ENCODE measurements at regions not wholly inside any gene's neighbourhood (a gene's known extent, or its start where the extent isn't known, plus 50 kb on each side); places are given as distances from the start of the nearest gene placed in this dataset.

DNA sequence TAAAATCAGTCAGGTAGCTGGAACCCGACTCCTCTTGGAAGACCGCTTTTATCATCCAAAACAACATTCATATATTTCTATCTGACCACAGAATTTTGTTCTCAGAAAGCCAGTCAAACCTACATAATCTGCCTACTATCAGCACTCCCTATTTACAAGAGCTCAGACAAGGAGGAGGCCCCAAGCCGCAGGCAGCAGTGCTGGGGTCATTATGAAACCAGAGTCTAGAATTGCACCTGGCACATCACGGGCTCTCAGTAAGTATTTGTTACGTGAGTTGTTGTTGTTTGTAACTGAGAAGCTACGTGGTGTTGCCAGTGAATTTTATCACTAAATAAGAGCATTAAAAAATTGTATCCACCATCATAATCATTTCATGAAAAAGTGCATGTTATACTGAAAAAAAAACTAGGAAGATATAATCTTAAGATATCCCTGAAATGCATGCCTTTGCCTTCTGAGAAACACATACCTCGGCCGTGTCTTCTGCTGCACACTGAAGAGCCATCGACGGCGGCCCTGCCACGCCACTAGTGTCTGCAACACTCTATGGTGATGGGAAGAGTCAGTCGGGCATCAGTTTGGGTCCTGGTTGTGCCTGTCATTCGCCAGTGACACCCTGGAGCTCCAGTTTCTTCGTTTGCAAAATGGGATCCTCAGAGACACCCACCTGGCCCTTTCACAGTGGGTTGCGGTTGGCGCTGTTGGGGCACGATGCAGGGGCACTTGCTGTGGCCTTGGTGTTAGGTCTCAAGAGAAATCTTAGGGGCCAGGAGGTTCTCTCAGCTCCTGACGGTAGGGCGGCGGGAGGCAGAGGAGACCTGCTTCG is 505.9 kb downstream of the EIPR1 start:
- in situ Hi-C loops (cut with MboI; ENCODE audit: low pct_unique_long_range_greater_than_20kb, low sequenced_read_pairs): no loop called here
- no peak for DNase-seq

DNA sequence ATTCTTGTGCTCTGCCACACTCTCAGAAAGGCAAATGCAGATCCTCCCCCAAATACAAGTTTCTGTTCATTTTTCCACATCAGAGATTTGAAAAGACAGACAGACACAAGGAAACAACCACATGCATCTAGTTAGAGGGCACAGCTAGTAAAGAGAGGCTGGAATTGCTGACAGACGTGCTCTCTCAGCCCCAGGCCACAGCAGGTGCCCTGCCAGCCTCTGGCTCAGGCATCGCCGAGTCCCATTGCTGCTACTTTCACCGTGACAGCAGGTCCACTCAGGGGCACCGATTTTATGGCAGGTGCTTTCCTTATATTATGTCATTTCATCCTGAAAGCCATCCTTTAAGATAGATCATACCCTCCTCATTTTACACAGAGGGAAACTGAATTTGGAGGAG is 507.5 kb downstream of the EIPR1 start:
- in situ Hi-C loops (cut with MboI; ENCODE audit: low pct_unique_long_range_greater_than_20kb, low sequenced_read_pairs): no loop called here
- no peak for DNase-seq

DNA sequence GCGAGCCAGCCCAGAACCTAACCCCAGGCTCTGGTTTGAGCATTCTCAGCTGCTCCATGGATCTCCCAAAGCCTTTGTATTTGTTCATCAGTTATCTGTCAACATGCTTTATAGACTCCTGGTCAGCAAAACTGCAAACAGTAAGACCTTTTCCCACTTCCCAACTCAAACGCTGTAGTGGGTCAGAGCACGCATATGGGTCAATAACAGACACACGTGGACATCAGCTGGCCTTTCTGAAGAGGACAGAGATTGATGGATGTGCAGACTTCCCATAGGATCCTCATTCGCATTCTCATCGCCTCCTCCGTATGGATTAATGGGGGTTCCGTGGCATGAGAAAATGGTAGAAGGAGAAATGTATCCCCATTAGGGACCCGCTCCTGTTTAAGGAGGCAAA is 508.1 kb downstream of the EIPR1 start:
- no peak for DNase-seq

DNA sequence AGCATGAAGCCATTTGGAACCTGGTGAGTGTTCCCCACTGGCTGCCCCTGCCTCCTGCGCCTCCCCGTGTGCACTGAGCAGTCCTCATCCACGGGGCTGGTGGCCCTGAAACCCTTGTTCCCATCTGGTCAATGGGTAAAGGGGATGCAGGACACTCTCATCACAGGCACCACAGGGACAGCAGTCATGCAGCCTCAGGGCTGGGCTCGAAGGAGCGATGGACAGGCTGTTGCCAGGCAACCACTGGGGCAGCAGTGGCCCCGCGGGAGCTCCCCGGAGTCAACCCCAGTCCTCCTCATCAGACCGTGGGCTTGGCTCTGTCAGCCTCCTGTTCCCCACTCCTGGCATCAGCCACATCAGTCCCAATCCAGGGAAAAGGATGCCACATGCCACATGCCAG is 509.5 kb downstream of the EIPR1 start:
- no peak for DNase-seq
- in situ Hi-C loops (cut with MboI; ENCODE audit: low pct_unique_long_range_greater_than_20kb, low sequenced_read_pairs): no loop called here

More for the DNA sequence above, 508.1 kb downstream of the EIPR1 start:
- in situ Hi-C loops (cut with MboI; ENCODE audit: low pct_unique_long_range_greater_than_20kb, low sequenced_read_pairs): no loop called here

DNA sequence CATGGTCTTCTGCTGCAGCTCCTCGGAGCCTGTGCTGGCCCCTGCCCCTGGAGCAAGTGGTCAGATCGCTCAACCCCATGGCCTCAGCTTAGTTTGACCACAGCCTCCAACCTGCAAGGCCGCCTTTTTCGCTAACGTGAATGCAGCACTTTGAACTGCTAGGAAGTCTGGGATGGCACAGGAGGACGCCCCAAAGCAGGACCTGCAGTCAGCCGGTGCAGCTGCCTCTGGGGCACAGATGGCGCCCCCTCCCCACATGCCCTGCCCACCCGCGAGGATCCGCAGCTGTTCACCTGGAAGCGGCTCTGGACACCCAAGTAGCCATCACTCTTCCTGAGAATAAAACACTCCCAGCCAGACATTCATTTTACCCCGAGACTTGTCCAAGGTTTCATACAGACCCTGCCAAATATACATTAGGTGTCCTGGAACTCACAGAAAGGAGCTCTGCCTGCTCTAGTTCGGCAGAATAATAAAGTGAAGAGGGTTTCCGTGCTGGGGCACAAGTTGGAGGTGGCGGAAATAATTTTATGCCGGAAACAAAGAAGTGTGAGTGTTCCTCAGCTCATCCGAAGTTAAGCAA is 510.1 kb downstream of the EIPR1 start:
- DNase-seq: no peak
- in situ Hi-C loops (cut with MboI; ENCODE audit: low pct_unique_long_range_greater_than_20kb, low sequenced_read_pairs): no loop called here

DNA sequence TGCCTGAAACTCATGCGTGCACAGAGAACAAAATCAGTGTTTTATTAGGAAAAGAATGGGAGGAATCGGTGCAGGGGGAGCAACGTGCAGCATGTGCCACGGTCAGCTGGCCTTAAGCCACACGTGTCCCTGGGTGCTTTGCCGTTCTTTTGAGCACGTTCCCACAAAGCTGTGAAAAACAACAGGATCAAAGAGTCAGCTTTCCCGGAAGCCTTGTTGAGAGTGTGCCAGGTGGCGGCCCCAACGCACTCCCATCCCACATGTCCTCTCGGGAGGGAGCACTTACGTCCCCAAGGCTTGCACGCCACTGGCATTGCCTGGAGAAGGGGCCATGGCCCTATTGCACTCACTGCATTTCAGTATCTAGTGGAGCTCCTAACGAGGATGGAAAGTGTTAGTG is 511.2 kb downstream of the EIPR1 start:
- in situ Hi-C loops (cut with MboI; ENCODE audit: low pct_unique_long_range_greater_than_20kb, low sequenced_read_pairs): no loop called here
- no peak for DNase-seq

DNA sequence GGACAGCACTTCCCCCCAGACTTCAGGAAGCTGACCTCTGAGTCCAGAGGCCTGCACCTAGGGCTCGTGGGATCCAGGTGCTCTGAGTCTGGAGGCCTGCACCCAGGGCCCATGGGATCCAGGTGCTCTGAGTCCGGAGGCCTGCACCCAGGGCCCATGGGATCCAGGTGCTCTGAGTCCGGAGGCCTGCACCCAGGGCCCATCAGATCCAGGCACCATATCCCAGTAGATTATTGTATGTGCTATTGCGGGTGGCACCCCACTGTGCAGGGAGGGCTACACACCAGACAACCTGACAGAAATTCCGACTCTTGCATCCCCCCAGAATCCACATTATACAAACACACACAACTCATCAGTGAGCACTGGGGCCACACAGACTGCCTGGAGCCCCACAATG is 515.2 kb downstream of the EIPR1 start:
- no peak for DNase-seq
- in situ Hi-C loops (cut with MboI; ENCODE audit: low pct_unique_long_range_greater_than_20kb, low sequenced_read_pairs): no loop called here

DNA sequence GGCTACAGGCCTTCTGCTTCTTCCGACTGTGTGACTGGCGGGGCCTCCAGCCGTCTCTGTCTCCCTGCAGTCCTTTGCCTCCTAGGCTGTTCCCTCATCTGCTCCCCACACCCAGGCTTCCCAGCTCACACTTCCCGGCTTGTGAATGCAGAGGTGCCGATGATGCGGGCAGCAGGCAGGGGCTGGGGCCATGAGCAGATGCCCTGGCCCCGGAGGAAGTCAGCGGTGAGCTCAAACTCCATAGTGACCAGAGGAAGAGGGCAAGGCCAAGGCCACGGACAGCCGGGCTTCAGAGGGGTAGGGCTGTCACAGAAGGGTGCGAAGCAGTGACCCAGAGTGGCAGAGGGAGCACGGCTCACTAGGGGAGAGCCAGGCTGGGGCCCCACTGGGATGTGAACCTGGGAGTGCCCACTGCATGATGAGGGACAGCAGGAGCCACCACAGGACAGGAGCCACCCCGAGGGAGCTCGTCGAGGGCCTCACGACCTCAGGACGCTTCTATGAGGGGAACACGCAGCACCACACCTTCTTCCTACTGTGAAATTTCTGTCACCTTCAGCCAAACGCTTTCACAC is 515.9 kb downstream of the EIPR1 start:
- in situ Hi-C loops (cut with MboI; ENCODE audit: low pct_unique_long_range_greater_than_20kb, low sequenced_read_pairs): no loop called here
- DNase-seq: no peak

DNA sequence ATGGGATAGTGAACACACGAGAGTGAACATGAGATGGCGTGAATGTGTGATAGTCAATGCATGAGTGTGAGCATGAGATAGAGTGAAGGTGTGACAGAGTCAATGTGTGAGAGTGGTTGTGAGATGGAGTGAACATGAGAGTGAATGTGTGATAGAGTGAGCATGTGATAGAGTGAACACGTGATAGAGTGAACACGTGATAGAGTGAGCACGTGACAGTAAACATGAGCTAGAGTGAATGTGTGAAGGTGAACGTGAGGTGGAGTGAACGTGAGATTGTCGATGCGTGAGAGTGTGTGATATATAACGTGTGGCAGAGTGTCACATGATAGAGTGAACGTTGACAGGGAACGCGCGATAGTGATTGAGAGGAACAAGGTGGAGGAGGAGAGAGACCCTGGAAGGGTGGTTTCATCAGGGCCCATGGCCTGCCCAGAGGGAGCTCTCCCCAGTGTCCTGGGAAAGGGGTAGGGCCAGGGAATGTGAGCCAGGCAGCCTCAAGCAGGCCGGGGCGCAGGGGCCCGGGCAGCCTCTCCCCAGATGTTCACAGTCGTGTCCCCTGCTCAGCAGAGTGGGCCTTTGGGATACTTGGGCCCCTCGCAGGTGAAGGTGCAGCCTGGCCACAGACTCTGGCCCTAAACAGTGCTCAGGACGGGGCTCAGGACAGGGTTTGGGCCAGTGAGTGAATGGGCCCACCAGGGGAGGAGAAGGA is 516.9 kb downstream of the EIPR1 start:
- in situ Hi-C loops (cut with MboI; ENCODE audit: low pct_unique_long_range_greater_than_20kb, low sequenced_read_pairs): no loop called here

DNA sequence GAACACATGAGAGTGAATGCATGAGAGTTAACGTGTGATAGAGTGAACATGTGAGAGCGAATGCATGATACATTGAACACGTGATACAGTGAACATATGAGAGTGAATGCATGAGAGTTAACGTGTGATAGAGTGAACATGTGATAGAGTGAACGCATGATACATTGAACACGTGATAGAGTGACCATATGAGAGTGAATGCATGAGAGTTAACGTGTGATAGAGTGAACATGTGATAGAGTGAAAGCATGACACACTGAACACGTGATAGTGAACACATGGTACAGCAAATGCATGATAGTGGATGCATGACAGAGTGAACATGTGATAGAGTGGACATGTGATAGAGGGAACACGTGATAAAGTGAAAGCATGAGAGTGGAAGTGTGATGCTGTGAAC is 517.9 kb downstream of the EIPR1 start:
- no peak for DNase-seq
- in situ Hi-C loops (cut with MboI; ENCODE audit: low pct_unique_long_range_greater_than_20kb, low sequenced_read_pairs): no loop called here

More for the DNA sequence above, 516.9 kb downstream of the EIPR1 start:
- no peak for DNase-seq

DNA sequence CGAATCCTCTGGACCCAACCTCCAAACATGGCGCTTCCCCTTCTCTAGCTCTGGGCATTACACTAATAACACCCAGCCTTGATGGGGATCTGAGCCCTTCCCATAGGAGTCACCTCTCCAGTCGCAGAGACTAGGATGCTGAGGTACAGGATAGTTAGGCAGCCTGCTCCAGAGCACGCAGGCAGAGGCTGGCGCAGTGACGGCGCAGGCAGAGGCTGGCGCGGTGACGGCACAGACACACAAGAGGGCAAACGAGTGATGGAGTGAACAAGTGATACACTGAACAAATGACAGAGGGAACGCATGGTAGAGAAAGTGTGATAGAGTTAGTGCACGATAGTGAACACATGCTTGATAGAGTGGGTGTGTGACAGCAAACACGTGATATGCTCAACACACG is 518.5 kb downstream of the EIPR1 start:
- in situ Hi-C loops (cut with MboI; ENCODE audit: low pct_unique_long_range_greater_than_20kb, low sequenced_read_pairs): no loop called here
- no peak for DNase-seq

DNA sequence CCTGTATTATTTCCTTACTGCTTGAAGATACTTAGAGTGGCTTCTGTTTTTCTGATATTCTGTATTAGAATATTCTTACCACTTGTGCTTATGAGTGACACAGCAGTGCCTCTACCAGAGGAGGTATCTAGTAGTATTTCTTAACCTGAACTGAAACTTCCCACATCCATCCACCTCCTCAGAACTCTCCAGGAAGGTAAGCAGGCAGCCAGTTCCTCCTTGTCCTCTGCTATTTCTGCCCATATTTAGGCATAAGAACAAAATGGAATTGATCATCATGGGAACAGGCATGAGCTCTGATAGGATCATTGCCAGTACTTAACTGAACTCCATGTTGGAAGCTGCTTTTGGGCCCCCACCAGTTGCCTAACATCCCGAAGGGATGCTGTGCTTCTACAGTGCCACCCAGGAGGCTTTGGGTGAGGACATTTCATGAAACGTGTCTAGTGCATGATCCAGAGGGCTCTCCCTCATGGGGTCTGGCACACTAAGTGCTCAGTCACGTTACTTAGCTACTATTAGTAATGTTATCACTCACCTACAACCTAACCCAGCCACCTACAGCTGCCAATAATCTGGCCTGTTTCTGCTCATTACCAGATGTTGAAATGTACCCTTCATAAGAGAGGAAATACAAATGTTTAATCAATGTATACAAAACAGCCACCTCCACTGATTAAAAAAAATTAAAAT is 520.7 kb downstream of the EIPR1 start:
- no peak for DNase-seq
- in situ Hi-C loops (cut with MboI; ENCODE audit: low pct_unique_long_range_greater_than_20kb, low sequenced_read_pairs): no loop called here

DNA sequence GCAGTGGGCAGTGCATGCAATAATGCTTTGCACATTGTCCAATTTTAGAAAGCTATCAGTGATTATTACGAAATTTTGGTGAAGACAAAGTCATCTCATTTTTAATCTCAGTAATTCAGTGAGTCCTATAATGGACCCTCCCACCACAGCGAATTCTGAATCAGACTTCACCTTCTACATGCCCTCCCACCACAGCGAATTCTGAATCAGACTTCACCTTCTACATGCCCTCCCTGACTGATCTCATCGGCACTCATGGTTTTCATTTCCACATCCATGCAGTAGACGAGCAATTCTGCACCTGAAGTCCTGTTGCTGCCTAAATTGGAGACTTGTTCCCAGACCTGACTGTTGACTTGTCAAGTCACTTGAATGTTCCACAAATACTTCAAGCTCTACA is 522.3 kb downstream of the EIPR1 start:
- in situ Hi-C loops (cut with MboI; ENCODE audit: low pct_unique_long_range_greater_than_20kb, low sequenced_read_pairs): no loop called here
- no peak for DNase-seq

DNA sequence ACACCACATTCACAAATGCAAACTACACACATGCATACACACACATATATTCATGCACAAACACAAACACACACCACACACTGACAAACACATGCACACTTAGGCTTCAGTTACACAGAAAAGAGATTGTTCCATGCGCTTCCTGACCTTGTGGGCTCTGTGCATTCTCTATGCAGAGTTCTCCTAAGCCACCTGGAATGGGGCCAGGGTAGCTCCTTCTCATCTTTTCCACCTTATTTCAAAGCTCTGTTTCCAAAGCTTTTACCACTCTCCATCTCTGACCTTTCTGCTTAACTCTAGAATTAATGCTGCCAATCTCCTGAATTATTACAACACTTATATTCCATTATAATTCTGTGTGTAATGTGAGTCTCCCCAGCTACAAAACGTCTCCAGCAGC is 522.3 kb upstream of the MYT1L start:
- no peak for DNase-seq
- in situ Hi-C loops (cut with MboI; ENCODE audit: low pct_unique_long_range_greater_than_20kb, low sequenced_read_pairs): no loop called here

DNA sequence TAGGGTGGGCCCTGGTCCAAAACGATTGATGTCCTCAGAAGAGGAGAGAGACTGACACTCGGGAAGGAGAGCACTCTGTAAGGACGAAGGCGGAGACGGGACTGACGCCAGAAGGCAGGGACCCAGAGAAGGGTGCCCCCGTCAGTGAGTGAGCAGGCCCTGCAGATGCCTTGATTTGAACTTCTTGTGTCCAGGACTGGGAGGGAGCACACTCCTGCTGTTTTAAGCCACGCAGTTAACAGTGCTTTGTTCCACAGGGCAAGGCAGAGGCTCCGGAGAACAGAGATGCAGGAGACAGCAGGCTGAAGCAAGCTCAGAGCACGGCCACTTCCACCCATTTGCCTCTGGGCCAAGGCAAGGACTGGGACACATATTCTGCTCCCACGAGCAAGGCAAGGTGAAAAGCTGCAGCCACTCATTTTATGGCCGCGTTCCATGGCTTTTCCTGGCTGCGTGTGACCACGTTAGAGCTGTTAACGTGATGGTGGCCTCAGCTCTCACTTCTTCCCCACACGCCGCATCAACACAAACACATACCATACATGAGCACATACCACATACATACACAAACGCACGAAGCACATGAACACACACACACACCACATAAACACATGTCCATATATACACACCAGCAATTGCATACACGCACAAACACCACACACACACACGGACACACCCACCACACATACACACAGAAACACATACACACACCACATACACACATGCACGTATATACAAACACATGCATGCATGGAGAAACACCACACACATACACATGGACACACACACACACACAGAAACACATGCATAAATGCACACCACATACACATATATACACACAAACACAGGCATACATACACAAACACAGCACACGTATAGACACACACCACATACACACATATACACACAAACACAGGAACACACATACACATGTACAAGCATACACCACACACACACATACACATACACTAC is 521.0 kb upstream of the MYT1L start:
- in situ Hi-C loops (cut with MboI; ENCODE audit: low pct_unique_long_range_greater_than_20kb, low sequenced_read_pairs): no loop called here
- no peak for DNase-seq

DNA sequence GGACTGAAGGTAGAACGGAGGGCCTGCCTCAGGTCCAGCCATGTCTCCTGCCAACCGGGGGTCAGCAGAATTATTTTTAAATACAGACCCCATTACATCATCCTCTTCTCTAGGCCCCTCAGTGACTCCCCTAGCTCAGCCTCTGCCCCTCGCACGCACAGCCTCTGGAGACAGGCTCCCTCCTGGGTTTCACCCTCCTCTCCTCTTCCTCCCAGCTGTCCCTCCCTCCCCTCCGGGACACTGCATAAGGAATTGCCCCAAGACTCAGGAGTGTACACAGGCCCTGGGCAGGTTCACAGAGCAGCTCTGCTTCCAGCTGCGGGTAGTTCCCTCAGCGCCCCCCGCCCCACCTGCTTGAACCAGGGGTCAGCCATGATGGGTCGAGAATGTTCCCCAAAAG is 520.2 kb upstream of the MYT1L start:
- in situ Hi-C loops (cut with MboI; ENCODE audit: low pct_unique_long_range_greater_than_20kb, low sequenced_read_pairs): no loop called here

DNA sequence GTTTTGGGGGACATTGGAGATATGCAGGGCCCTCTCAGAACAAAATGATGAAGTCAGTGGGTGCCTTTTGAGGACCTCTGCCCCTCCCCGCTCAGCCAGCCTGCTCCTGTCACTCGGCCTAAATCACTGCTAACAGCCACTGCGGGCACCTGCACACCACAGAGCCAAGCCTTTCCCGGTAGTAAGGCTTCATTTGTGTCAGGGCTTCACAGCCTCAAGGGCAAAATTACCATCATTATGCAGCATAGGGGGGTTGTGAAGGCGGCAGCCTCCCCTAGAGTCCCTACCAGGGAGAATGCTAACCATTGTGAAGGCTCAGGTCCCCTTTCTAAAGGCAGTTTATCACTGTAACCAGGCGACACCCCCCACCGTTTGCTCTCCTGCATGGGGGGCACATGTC is 519.8 kb upstream of the MYT1L start:
- no peak for DNase-seq
- in situ Hi-C loops (cut with MboI; ENCODE audit: low pct_unique_long_range_greater_than_20kb, low sequenced_read_pairs): no loop called here

More for the DNA sequence above, 520.2 kb upstream of the MYT1L start:
- DNase-seq: no peak

DNA sequence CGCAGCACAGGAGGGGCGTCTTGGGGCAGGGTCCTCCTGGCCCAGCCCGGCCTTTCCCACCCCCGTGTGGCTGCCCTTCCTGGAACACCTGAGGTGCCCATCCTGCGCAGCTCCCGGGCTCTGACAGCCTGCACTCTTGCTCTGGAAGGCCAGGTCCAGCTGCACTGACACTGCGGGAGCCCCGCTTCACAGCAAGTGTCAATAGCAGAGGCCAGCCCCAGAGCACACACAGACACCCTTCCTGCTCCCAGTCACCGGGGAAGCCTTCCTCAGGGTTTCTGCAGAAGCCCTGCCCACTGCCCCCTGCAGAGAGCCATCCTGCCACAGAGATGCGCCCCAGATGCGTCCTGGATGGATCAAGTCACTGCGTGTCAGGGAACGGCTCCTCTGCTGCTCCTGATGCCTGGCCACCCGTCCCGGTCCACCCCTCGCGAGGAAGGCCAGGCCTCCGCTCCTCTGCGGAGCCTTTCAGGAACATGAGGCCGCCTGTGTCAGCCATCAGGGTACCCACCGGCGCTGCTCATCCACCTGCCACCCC is 519.2 kb upstream of the MYT1L start:
- in situ Hi-C loops (cut with MboI; ENCODE audit: low pct_unique_long_range_greater_than_20kb, low sequenced_read_pairs): no loop called here
- DNase-seq: no peak
